SK-N-SH (cell line): ENCODE measurements at regions not wholly inside any gene's neighbourhood (a gene's known extent, or its start where the extent isn't known, plus 50 kb on each side); places are given as distances from the start of the nearest gene placed in this dataset.

ENCODE experiments used
- CTCF ChIA-PET: fragments of 300-600, 350-600 bp; formaldehyde crosslinking; extraction: SDS; loops from one replicate; lab custom pipeline; 2021; lab: Yijun Ruan, JAX
- POLR2A ChIA-PET: fragments of 350-600 bp; sonication (Branson Sonifier 250); formaldehyde crosslinking; extraction: SDS; loops from one replicate; lab custom pipeline; 2020; ENCODE audit warnings: antibody characterized with exemption, inconsistent platforms; lab: Yijun Ruan, JAX
- DNase-seq: peaks from one replicate; pipeline ENCODE4 v3.0.0; 2012
- H2AFZ ChIP-seq: fragments of 200-600 bp; sonication (generic); 2 replicates; pipeline ENCODE4 v1.8.1; 2016; ENCODE audit warnings: antibody characterized with exemption, mild to moderate bottlenecking, low read depth
- H3F3A ChIP-seq: fragments of 200-600 bp; sonication (generic); replicated peaks from 2 replicates; pipeline ENCODE3; 2016; ENCODE audit warnings: antibody characterized with exemption, mild to moderate bottlenecking; ENCODE audit not compliant: insufficient read depth
- H3K27ac ChIP-seq, 2 experiments: fragments of 200-500 bp in 1 of 2; fragments of 200-600 bp in 1 of 2; sonication (Bioruptor generic) in 1 of 2; sonication (generic), shearing (Covaris generic) in 1 of 2; 2 replicates each; pipeline versions ENCODE4 v1.5.1 to v1.6.1; 2014 to 2016; ENCODE audit warnings: low read depth in 2 of 2, inconsistent platforms in 1 of 2, low read length in 1 of 2, mild to moderate bottlenecking in 1 of 2, mixed read lengths in 1 of 2
- H3K27me3 ChIP-seq: fragments of 200-600 bp; sonication (generic), shearing (Covaris generic); 2 replicates; pipeline ENCODE4 v1.6.1; 2016; ENCODE audit warnings: mixed run types; ENCODE audit not compliant: insufficient read depth
- H3K36me3 ChIP-seq, 2 experiments: fragments of 200-500 bp in 1 of 2; fragments of 200-600 bp in 1 of 2; sonication (Bioruptor generic) in 1 of 2; sonication (generic) in 1 of 2; replicated peaks in 1 of 2; 2 replicates each; pipeline versions ENCODE3 to v1.5.1; 2014 to 2016; ENCODE audit warnings: low read length in 1 of 2, mild to moderate bottlenecking in 1 of 2; ENCODE audit not compliant: insufficient read depth in 2 of 2, control insufficient read depth in 1 of 2
- H3K4me1 ChIP-seq, 2 experiments: fragments of 200-500 bp in 1 of 2; fragments of 200-600 bp in 1 of 2; sonication (Bioruptor generic) in 1 of 2; sonication (generic), shearing (Covaris generic) in 1 of 2; 2 replicates each; pipeline versions ENCODE4 v1.5.1 to v1.6.1; 2014 to 2016; ENCODE audit warnings: low read depth in 1 of 2, low read length in 1 of 2, mixed run types in 1 of 2; ENCODE audit not compliant: insufficient read depth in 2 of 2, control insufficient read depth in 1 of 2
- H3K4me2 ChIP-seq: fragments of 200-600 bp; sonication (generic), shearing (Covaris generic); 2 replicates; pipeline ENCODE4 v1.6.1; 2017; ENCODE audit warnings: mixed run types
- H3K4me3 ChIP-seq, 2 experiments: fragments of 200-500 bp in 1 of 2; fragments of 200-600 bp in 1 of 2; sonication (Bioruptor generic) in 1 of 2; sonication (generic), shearing (Covaris generic) in 1 of 2; 2 replicates each; pipeline versions ENCODE4 v1.5.1 to v1.8.1; 2014 to 2016; ENCODE audit warnings: low read depth in 2 of 2, inconsistent platforms in 1 of 2, low read length in 1 of 2, mild to moderate bottlenecking in 1 of 2, mixed read lengths in 1 of 2, moderate library complexity in 1 of 2
- H3K79me2 ChIP-seq: fragments of 200-600 bp; sonication (generic); 2 replicates; pipeline ENCODE4 v1.8.1; 2017; ENCODE audit warnings: mild to moderate bottlenecking; ENCODE audit not compliant: insufficient read depth
- H3K9ac ChIP-seq: fragments of 200-600 bp; sonication (generic); 2 replicates; pipeline ENCODE4 v1.6.1; 2017; ENCODE audit warnings: mixed run types
- H3K9me2 ChIP-seq: fragments of 200-600 bp; sonication (generic); 2 replicates; pipeline ENCODE4 v1.6.1; 2017; ENCODE audit warnings: mixed run types
- H3K9me3 ChIP-seq: fragments of 200-600 bp; sonication (generic); 2 replicates; pipeline ENCODE4 v1.6.1; 2017; ENCODE audit warnings: mixed run types, mild to moderate bottlenecking, moderate library complexity
- H4K20me1 ChIP-seq: fragments of 200-600 bp; sonication (generic); 2 replicates; pipeline ENCODE4 v1.6.1; 2017; ENCODE audit warnings: mild to moderate bottlenecking, mixed run types; ENCODE audit not compliant: insufficient read depth
- ELF1 ChIP-seq: IDR thresholded peaks from 2 replicates; pipeline ENCODE4 v1.4.0; 2012
- EP300 ChIP-seq, 2 experiments: IDR thresholded peaks; 2 replicates each; pipeline versions ENCODE4 v1.4.0 to v1.6.1; 2012; ENCODE audit warnings: borderline replicate concordance in 1 of 2, low read depth in 1 of 2, low read length in 1 of 2
- EZH2phosphoT487 ChIP-seq: fragments of 200-600 bp; sonication (generic); IDR thresholded peaks from 2 replicates; pipeline ENCODE4 v1.6.1; 2017; ENCODE audit warnings: low read depth, mixed run types, mild to moderate bottlenecking, antibody characterized with exemption, moderate library complexity, borderline replicate concordance
- FOSL2 ChIP-seq: IDR thresholded peaks from 2 replicates; pipeline ENCODE4 v1.4.0; 2012; ENCODE audit warnings: low read depth, mild to moderate bottlenecking, moderate library complexity, borderline replicate concordance
- FOXJ3 ChIP-seq: sonication (generic); formaldehyde crosslinking; IDR thresholded peaks from 2 replicates; pipeline ENCODE4 v1.5.1; 2020; ENCODE audit warnings: mild to moderate bottlenecking, missing genetic modification reagents
- FOXM1 ChIP-seq: IDR thresholded peaks from 2 replicates; pipeline ENCODE4 v1.4.0; 2012; ENCODE audit warnings: low read depth, mild to moderate bottlenecking
- GABPA ChIP-seq: IDR thresholded peaks from 2 replicates; pipeline ENCODE4 v1.4.0; 2012; ENCODE audit warnings: low read depth, mild to moderate bottlenecking
- JUND ChIP-seq: IDR thresholded peaks from 2 replicates; pipeline ENCODE4 v1.4.0; 2012
- MEF2A ChIP-seq: IDR thresholded peaks from 2 replicates; pipeline ENCODE4 v1.4.0; 2012; ENCODE audit warnings: low read depth, borderline replicate concordance
- NFIC ChIP-seq: IDR thresholded peaks from 2 replicates; pipeline ENCODE4 v1.4.0; 2012; ENCODE audit warnings: borderline replicate concordance
- NRF1 ChIP-seq: IDR thresholded peaks from 2 replicates; pipeline ENCODE4 v1.6.1; 2012; ENCODE audit warnings: low read depth, mild to moderate bottlenecking, low read length
- POLR2AphosphoS5 ChIP-seq: IDR thresholded peaks from 2 replicates; pipeline ENCODE4 v1.6.1; 2012; ENCODE audit warnings: low read depth, low read length
- RAD21 ChIP-seq: IDR thresholded peaks from 2 replicates; pipeline ENCODE4 v1.6.1; 2012; ENCODE audit warnings: mild to moderate bottlenecking, low read length
- RCOR1 ChIP-seq: fragments of 150-350 bp; IDR thresholded peaks from 2 replicates; pipeline ENCODE4 v1.6.1; 2017; ENCODE audit warnings: antibody characterized with exemption, low read length
- RFX5 ChIP-seq: IDR thresholded peaks from 2 replicates; pipeline ENCODE4 v1.6.1; 2012; ENCODE audit warnings: mild to moderate bottlenecking, improper control_type of control experiment, low read length
- RXRA ChIP-seq: IDR thresholded peaks from 2 replicates; pipeline ENCODE4 v1.4.0; 2012; ENCODE audit warnings: low read depth, mild to moderate bottlenecking, borderline replicate concordance
- SMC3 ChIP-seq: IDR thresholded peaks from 2 replicates; pipeline ENCODE4 v1.6.1; 2012; ENCODE audit warnings: low read depth, low read length, improper control_type of control experiment
- TAF1 ChIP-seq: IDR thresholded peaks from 2 replicates; pipeline ENCODE4 v1.6.1; 2012; ENCODE audit warnings: low read depth, mild to moderate bottlenecking, low read length, moderate library complexity, borderline replicate concordance
- TCF12 ChIP-seq: IDR thresholded peaks from 2 replicates; pipeline ENCODE4 v1.4.0; 2012
- TF ChIP-seq, protein P1 (sequence below): IDR thresholded peaks from 2 replicates; pipeline ENCODE4 v1.4.0; 2012; ENCODE audit warnings: low read depth
- TF ChIP-seq, protein P2 (sequence below): IDR thresholded peaks from 2 replicates; pipeline ENCODE4 v1.4.0; 2012; ENCODE audit warnings: low read depth, borderline replicate concordance
- TF ChIP-seq, protein P3 (sequence below): IDR thresholded peaks from 2 replicates; pipeline ENCODE4; 2012
- TF ChIP-seq, protein P4 (sequence below): fragments of 150-350 bp; IDR thresholded peaks from 2 replicates; pipeline ENCODE4 v1.6.1; 2017; ENCODE audit warnings: antibody characterized with exemption, low read length, low read depth, borderline replicate concordance
- TF ChIP-seq, protein P5 (sequence below): IDR thresholded peaks from 2 replicates; pipeline ENCODE4 v1.4.0; 2012; ENCODE audit warnings: low read depth, borderline replicate concordance

DNA sequence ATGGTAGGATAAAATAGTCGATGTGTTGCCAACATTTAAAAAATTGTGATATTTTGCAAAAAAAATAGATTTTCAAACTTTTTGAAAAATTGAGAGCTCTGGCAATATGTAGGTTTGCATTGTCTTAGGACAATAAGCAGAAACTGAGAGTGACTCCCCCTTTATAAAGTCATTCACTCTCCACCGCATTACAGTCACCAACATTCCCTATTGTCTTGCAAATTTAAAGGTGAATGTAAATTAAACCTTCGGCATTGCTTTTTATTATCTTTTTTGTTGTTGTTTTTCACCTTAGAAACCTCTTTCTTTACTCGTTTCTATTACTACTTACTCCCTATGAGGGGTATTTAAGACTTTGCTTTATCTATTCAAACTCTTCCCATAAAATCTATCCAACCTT lies 944.2 kb downstream of the DTWD2 start (continued):
- TF ChIP-seq, protein P1, sequence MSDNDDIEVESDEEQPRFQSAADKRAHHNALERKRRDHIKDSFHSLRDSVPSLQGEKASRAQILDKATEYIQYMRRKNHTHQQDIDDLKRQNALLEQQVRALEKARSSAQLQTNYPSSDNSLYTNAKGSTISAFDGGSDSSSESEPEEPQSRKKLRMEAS = no peak
- TF ChIP-seq, protein P2, sequence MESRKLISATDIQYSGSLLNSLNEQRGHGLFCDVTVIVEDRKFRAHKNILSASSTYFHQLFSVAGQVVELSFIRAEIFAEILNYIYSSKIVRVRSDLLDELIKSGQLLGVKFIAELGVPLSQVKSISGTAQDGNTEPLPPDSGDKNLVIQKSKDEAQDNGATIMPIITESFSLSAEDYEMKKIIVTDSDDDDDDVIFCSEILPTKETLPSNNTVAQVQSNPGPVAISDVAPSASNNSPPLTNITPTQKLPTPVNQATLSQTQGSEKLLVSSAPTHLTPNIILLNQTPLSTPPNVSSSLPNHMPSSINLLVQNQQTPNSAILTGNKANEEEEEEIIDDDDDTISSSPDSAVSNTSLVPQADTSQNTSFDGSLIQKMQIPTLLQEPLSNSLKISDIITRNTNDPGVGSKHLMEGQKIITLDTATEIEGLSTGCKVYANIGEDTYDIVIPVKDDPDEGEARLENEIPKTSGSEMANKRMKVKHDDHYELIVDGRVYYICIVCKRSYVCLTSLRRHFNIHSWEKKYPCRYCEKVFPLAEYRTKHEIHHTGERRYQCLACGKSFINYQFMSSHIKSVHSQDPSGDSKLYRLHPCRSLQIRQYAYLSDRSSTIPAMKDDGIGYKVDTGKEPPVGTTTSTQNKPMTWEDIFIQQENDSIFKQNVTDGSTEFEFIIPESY = no peak
- TF ChIP-seq, protein P3, sequence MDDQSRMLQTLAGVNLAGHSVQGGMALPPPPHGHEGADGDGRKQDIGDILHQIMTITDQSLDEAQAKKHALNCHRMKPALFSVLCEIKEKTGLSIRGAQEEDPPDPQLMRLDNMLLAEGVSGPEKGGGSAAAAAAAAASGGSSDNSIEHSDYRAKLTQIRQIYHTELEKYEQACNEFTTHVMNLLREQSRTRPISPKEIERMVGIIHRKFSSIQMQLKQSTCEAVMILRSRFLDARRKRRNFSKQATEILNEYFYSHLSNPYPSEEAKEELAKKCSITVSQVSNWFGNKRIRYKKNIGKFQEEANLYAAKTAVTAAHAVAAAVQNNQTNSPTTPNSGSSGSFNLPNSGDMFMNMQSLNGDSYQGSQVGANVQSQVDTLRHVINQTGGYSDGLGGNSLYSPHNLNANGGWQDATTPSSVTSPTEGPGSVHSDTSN = no peak
- TF ChIP-seq, protein P4, sequence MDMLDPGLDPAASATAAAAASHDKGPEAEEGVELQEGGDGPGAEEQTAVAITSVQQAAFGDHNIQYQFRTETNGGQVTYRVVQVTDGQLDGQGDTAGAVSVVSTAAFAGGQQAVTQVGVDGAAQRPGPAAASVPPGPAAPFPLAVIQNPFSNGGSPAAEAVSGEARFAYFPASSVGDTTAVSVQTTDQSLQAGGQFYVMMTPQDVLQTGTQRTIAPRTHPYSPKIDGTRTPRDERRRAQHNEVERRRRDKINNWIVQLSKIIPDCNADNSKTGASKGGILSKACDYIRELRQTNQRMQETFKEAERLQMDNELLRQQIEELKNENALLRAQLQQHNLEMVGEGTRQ = no peak
- TF ChIP-seq, protein P5, sequence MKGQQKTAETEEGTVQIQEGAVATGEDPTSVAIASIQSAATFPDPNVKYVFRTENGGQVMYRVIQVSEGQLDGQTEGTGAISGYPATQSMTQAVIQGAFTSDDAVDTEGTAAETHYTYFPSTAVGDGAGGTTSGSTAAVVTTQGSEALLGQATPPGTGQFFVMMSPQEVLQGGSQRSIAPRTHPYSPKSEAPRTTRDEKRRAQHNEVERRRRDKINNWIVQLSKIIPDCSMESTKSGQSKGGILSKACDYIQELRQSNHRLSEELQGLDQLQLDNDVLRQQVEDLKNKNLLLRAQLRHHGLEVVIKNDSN = no peak
- no peak for TF ChIP-seq FOXM1
- TF ChIP-seq RFX5 = no peak
- TF ChIP-seq RAD21 = no peak
- TF ChIP-seq SMC3 = no peak
- no peak for TF ChIP-seq RCOR1
- TF ChIP-seq NRF1 = no peak

DNA sequence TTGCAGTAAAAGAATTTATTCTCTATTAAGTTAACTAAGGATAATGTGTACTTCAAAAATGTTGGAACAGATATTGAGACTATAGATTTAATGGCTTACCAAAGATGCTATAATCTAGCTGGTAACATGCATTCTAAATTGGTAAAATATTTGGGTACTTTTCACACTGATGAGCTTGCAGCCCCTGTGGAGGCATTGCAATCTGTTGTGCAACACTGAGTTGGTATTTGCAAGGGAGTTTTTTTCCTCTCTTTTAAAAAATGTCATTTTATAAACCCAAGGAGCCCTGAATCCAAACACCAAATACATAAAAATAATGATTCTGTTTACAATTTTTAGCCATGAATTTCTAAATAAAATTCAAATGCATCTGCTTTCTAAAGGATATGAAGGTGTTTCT lies 944.8 kb downstream of the DTWD2 start:
- Histone ChIP-seq H3K36me3 (no peaks in the 10 kb centered on the region), H2AFZ (no peak overlapping the region), H3K4me3 (no peak overlapping the region), H3K9me3 (peaks cover 3% of the 10 kb centered on the region; the same call in 1 of the 2 replicates), H3K4me2 (no peak overlapping the region), H3K4me1 (no peaks in the 10 kb centered on the region), H3F3A (no peaks in the 10 kb centered on the region), H3K27me3 (no peaks in the 10 kb centered on the region), H3K9me2 (no peaks in the 10 kb centered on the region), H3K79me2 (no peaks in the 10 kb centered on the region), H4K20me1 (no peaks in the 10 kb centered on the region), H3K9ac (no peak overlapping the region), H3K27ac (no peak overlapping the region)
- ChIA-PET POLR2A (no interaction called here), CTCF (no interaction called here)
- DNase-seq = no peak
- TF ChIP-seq NRF1 (no peak), RXRA (no peak), EP300 (IDR thresholded peaks at IDR 0.05; ENCODE audit: borderline replicate concordance in 1 of 2, low read depth in 1 of 2, low read length in 1 of 2) (no peak), ELF1 (no peak), MEF2A (no peak), FOSL2 (no peak), SMC3 (no peak), NFIC (no peak), TCF12 (no peak), TAF1 (no peak), EZH2phosphoT487 (no peak), FOXJ3 (CRISPR knock-in tag) (no peak), JUND (no peak), POLR2AphosphoS5 (no peak), GABPA (no peak)
- TF ChIP-seq, protein P4 = no peak
- TF ChIP-seq, protein P3 = no peak
- TF ChIP-seq, protein P1 = no peak
